SIG-M5 treated with dmso at 0.1 percent for 504 hours (cell line): ENCODE measurements at regions not wholly inside any gene's neighbourhood (a gene's known extent, or its start where the extent isn't known, plus 50 kb on each side); places are given as distances from the start of the nearest gene placed in this dataset.
"Not testable (repeated sequence)": the region's sequence is repeated elsewhere in the genome, so short reads cannot be mapped to it uniquely, and the experiment has no call there.

Source experiments
- DNase-seq: peaks from one replicate; lab custom pipeline; 2025; ENCODE audit not compliant: unreplicated experiment; lab: John Stamatoyannopoulos, UW

DNA sequence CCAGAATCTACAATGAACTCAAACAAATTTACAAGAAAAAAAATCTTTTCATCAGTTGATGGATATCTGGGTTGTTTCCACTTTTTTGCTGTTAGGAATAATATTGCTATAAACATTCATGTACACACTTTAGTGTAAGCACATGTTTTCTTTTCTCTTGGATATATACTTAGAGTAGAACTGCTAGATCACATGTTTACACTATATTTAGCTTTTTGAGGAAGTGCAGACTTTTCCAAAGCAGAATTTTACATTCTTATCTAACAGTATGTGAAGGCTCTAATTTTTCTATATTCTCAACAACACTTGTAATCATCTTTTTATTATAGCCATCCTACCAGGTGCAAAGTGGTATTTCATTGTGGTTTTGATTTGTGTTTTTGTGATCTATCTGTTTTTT, 103.6 kb upstream of the RMP24 start:
- DNase-seq, result no peak

DNA sequence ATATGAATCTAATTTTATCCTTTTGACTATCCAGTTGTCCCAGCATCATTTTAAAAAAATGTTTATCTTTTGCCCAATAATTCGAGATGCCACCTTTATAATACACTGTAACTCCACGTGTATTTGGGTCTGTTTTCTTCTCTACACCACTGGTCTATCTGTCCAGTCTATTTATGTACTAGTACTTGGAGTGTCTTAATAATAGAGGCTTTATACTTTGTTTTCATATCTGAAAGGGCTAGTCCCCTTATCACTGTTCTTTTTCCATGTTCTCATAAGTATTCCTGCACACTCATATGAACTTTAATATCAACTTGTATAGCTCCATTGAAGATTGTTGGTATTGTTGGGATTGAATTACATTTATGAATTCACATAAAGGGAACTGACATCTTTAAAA, 101.1 kb upstream of the RMP24 start:
- no peak for DNase-seq

DNA sequence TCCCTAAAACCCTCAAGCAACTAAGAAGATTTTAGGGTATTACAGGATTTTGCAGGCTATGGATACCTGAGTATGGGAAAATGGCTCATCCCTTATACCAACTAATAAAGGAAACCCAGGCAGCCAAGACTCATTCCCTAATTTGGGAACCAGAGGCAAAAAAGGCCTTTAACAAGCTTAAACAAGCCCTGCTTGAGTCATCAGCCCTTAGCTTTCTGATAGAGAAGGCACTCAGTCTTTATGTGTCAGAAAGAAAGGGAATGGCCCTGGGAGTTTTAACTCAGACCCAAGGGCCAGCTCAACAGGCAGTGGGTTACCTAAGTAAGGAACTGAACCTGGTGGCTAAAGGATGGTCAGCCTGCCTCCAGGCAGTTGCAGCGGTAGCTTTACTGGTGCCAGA, 96.9 kb upstream of the RMP24 start:
- DNase-seq, result no peak

DNA sequence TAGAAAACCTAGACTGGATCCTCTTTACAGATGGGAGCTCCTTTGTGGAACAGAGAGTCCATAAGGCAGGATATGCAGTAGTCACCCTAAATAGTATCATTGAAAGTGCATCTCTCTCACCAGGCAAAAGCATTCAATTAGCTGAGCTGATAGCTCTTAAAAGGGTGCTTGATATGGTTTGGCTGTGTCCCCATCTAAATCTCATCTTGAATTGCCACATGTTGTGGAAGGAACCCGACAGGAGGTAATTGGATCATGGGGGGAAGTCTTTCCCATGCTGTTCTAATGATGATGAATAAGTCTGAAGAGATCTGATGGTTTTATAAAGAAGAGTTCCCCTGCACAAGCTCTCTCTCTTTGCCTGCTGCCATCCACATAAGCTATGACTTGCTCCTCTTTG, 96.2 kb upstream of the RMP24 start:
- DNase-seq, result no peak

DNA sequence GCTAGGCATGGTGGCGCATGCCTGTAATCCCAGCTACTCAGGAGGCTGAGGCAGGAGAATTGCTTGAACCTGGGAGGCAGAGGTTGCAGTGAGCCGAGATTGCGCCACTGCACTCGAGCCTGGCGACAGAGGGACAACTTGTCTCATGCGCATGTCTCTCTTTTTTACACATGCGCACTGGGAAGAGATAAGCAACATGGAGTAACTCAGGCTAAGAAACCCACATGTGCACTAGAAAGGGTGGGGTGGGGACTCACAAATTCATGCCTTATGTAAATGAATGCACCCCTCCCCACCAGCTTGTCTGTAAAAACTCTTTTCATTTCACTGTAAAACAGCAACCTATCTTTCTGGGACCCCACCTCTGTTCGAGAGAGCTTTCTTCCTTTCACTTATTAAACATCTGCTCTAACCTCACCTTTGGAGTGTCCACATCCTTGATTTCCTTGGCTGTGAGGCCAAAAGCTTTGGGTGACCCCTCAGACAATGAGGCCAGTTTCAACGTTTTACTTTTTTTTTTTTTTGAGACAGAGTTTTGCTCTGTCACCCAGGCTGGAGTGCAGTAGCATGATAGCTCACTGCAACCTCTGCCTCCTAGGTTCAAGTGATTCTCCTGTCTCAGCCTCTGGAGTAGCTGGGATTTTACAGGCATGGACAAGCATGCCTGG, 91.6 kb upstream of the RMP24 start:
- no peak for DNase-seq

DNA sequence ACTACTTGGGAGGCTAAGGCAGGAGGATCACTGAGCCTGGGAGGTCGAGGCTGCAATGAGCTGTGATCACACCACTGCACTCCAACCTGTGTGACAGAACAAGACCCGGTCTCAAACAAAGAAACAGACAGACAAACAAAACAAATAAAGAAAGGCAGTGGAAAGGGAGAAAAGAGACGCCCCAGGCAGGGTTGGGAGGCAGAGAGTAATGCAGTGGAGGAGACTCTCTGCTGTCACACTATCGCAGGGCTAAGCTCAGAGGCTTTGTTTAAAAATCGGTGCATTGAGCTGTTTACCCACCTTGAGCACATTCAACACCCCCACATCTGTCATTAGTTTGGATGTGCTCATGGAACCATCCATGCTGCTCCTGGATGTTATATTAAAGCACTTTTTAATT, 84.2 kb upstream of the RMP24 start:
- no peak for DNase-seq

DNA sequence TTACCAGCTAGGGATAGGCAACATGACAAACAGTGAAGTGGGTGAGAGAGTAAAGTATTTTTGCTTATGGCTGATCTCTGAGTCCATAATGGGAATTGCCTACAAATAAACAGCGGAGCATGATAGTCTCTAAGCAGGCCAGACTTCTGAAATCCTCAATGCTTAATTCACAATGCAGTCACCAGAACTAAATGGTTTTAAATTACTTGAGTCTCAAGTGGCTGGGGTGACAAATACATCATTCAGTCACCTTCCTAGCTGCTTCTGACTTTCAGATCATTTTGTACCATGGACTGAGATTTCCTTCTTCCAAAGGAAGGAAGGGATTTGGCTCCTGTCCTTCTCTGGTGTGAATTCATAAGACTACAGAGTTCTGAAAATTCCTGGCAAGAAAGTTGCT, 82.8 kb upstream of the RMP24 start:
- DNase-seq, result no peak

DNA sequence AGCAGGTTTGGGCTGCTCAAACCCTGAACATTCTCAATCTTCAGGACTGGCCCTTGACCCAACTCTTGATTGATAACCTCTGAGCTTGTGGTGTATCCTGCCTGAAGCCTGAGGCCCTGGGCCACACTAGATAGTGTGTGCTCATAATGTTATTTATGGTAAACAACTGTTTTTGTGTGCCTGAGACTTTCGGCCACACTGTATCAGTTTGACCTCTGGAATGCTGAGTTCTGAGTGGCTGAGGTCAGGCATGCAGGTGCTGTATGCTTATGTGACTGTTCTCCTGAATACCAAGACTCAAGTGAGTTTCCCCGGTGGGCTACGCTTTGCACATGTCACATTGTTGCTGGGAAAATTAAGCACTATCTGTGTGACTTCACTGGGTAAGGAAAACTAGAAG, 82.2 kb upstream of the RMP24 start:
- DNase-seq, result no peak

DNA sequence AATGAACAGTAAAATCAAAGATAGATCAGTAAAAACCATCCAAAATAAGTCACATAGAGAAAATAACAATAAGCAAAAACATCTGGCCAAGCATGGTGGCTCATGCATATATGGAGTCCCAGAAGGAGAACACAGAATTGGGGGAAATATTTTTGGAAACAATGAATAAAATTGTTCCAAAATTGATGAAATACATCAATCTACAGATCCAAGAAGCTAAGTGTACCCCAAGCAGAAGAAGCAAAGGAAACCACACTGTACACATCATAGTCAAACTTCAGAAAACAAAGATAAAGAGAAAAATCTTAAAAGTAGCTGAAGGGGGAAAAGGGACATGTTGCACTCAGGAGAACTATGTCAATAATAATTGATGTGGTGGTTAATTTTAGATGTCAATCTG, 80.4 kb upstream of the RMP24 start:
- DNase-seq, result no peak

DNA sequence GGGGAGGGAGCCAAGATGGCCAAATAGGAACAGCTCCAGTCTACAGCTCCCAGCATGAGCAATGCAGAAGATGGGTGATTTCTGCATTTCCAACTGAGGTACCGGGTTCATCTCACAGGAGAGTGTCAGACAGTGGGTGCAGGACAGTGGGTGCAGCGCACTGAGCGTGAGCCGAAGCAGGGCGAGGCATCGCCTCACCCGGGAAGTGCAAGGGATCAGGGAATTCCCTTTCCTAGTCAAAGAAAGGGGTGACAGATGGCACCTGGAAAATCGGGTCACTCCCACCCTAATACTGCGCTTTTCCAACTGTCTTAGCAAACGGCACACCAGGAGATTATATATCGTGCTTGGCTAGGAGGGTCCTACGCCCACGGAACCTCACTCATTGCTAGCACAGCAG, 75.0 kb upstream of the RMP24 start:
- not testable (repeated sequence) for DNase-seq

DNA sequence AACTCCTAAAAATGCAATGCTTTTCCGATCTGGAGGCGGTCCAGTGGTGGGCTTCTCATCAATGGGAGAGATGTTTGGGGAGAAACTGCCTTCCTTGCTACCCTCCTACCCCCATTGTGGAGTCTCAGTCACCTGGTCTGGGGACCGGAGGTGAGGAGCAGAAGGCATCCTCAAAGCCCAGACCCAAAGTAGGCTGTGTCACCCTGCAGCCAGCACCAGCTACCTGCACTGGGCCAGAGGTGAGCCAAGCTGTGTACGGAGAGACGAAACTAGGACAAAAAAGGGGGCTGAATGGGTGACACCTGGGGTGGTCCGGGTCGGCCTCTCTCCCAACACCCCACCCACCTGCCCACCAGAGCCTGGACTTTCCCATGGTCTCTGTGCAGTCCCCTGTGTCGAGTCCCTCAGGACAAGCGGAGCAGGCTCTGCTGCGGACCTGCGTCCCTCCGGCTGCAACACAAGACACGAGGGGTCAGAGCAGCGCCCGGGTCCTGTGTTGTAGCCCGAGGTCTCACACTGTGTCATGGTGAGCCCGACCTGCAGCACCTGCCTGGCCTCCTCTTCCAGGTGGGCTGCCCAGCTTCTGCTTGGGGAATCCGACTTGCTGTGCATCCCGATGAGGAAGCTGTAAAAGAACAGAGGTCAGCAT, 68.0 kb upstream of the RMP24 start:
- DNase-seq, result no peak

DNA sequence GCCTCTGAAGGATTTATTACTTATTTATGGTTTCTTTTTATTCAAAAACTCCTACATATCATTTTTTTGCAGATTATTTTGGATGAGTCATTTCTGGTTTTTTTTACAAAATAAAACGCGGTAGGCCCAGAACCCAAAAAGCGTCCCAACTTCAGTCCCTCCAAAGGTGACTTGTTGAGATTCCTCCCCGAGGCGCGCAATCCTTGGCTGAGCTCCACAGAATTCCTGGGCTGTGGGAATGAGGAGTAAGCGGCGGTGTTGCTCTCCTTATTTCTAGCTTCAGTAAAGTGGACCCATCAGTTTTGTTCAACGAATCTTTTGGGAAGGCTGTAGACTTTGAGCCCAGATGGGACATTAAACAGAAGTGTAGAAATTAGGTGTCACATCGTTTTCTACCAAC, 67.0 kb upstream of the RMP24 start:
- DNase-seq, result no peak

DNA sequence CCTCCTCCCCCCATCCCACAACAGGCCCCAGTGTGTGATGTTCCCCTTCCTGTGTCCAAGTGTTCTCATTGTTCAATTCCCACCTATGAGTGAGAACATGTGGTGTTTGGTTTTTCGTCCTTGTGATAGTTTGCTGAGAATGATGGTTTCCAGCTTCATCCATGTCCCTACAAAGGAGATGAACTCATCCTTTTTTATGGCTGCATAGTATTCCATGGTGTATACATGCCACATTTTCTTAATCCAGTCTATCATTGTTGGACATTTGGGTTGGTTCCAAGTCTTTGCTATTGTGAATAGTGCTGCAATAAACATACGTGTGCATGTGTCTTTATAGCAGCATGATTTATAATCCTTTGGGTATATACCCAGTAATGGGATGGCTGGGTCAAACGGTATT, 66.2 kb upstream of the RMP24 start:
- DNase-seq, result not testable (repeated sequence)

DNA sequence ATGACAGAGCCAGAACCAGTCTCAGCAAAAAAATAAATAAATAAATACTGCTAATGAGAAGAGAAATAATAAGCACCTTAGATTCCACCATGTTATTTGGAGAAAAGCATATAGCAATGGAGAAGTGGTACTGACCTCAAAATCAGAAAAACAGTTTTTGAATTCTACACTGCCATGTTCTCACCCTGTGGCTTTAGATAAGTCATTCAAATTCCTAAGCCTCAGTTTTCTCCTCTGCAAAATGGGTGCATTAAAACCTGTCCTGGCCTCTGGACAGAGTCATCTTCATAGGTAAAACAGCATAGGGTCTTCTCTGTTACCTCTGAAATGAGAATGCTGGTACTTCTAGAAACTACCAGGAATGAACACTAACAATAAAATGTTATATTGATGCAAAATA, 62.2 kb upstream of the RMP24 start:
- DNase-seq, result no peak

DNA sequence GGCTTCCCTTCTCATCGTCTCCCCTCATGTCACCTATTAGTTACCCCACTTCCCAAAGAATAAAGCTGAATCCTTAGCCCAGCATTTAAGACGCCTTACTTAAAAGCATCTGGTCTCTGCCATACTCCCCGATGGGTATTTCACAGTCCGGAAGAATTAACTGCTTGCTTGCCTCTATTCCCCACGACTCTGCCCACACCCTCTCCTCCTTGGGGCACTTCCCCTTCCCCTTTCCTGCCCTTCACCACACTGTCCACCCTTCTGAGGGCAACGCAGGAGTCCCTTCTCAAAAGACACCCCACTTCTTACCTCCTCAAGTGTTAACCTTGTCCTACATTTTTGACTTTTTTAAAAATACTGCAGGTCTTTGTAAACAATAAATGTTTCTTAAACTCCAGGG, 60.1 kb upstream of the RMP24 start:
- peak; percentile 48 for DNase-seq

DNA sequence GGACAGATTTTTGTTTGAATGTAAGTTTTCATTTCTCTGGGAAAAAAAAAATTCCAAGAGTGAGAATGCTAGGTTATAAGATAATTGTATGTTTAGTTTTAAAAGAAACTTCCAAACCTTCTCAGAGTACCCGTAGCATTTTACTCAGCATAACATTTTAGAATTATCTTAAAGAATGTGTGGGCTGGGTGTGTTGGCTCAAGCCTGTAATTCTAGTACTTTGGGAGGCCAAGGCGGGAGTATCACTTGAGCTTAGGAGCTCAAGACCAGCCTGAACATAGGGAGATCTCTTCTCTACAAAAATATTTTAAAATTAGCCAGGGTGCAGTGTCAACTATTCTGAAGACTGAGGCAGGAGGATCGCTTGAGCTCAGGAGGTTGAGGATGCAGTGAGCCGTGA, 57.4 kb upstream of the RMP24 start:
- no peak for DNase-seq

DNA sequence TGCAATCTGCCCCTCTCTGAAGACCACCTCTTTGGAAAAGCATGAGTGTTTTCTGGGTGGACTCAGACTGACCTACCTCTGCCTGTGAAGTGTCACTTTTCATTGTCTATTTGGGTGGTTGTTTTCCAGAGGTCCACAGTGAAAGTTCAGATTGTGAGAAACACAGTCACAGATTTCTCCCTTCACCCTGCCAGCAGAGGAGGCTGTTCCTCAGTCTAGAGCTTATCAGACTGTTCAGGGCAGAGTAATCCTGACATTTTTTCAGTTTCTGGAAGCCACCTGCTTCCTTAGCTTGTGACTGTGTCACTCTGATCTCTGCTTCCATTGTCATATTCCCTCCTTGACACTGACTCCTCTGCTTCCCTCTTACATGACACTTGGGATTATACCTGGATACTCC, 55.4 kb upstream of the RMP24 start:
- peak; percentile 2 for DNase-seq

DNA sequence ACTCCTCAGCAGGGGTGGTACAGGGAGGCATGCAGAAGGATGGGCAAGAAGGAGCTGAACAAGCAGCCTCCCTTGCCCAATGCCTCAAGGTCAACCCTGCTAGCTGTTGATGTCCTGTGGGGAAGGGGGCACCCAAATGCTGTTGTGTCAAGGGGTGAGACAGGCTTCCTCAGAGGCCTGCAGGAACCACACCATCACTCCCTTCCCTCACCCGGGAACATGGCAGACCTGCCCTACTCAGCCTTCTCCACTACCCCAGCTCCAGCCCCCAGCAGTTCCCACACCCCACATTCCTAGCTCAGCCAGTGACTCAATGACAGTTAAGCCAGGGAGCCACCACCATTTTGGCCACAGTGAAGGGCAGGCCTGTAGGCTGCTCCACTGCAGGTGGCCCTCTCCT, 53.9 kb upstream of the RMP24 start:
- DNase-seq, result no peak

DNA sequence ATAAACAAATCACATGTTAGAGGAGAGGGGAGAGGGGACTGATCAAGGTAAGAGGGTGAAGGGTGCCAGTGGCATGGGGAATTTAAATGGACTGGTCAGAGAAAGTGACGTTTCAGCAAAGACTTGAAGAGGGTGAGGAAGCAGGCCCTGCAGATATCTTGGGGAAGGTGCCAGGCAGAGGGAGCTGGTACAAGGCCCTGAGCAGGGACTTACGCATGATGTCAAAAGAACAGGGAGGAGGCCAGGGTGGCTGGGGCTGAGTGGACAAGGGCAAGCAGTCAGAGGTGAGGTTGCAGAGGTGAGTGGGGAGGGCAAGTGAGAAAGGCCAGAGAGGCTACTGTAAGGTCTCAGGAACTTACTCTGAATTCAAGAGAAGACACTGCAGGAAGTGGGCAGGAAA, 53.3 kb upstream of the RMP24 start:
- DNase-seq, result no peak

DNA sequence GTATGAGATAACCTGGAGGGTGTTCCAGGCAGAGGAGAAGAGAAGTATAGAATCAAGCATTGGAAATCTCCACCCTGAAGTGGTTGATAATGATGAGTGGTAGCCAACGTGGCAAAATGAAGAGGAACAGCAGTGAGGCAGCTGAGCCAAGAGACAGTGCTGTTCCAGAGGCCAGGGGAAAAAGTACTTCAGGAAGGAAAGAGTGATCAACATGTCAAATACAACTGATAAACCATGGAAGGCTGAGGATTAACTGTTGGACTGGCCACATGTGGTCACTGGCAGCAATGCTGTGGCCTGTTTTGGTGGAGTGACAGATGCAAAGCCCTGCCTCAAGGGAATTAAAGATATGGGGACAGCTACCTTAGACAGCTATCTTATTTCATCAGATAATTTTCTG, 51.9 kb upstream of the RMP24 start:
- DNase-seq, result no peak
